ENCODE measurements at regions not wholly inside any gene's neighbourhood (a gene's known extent, or its start where the extent isn't known, plus 50 kb on each side); places are given as distances from the start of the nearest gene placed in this dataset.
A peak's percentile ranks its signal among the peaks of the same experiment; 100 is the strongest.
"Not testable (repeated sequence)": the region's sequence is repeated elsewhere in the genome, so short reads cannot be mapped to it uniquely, and the experiment has no call there.

- TF ChIP-seq CTCF (IDR thresholded peaks at IDR 0.05; ENCODE audit: unreplicated experiment): no peak
These were observed 283.8 kb downstream of the ALDH8A1 start for GRCh38 chr6:134666125-134666524.

DNA sequence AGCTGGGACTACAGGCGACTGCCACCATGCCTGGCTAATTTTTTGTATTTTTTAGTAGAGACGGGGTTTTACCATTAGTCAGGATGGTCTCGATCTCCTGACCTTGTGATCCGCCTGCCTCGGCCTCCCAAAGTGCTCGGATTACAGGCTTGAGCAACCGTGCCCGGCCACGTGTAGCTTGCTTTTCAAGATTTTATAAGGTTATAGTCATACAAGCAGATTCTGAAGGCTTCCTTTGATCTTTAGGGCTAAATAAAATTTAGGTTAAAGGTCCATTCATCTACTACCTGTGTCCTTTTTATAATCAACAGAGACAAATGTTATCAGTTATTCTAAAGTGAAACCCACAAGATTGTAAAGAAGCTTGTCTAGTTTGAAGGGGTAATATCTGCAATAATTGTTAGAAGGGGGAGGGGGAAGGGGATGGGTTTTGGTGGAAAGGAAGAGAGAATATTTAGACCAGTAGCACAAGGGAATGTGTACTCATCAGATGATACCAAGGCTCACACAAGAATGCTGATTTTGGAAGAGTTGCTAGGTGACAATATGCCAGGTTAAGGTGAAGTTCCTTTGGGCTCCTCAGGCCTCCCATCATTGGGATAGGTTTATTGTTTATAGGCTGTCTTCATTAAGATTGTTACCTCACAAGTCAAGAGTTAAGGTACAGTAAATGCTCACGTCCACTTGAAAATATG lies 284.7 kb downstream of the ALDH8A1 start:
- Mint-ChIP-seq H3K9me3 (ENCODE audit: low read depth) (peaks cover 3% of the 10 kb centered on the region), H3K36me3 (ENCODE audit: insufficient read depth) (no peaks in the 10 kb centered on the region), H3K4me1 (ENCODE audit: low read depth) (peaks cover 13% of the 10 kb centered on the region), H3K4me3 (ENCODE audit: low read depth) (no peak overlapping the region), H3K27ac (no peak overlapping the region), H3K27me3 (no peaks in the 10 kb centered on the region)
- DNase-seq (ENCODE audit: low spot score, unreplicated experiment): no peak
- TF ChIP-seq CTCF (IDR thresholded peaks at IDR 0.05; ENCODE audit: unreplicated experiment): no peak

More at GRCh38 chr6:134666125-134666524, 283.8 kb downstream of the ALDH8A1 start:
- Mint-ChIP-seq H3K36me3 (ENCODE audit: insufficient read depth) (no peaks in the 10 kb centered on the region), H3K27me3 (no peaks in the 10 kb centered on the region), H3K27ac (peak overlapping the region; percentile 62), H3K4me1 (ENCODE audit: low read depth) (peaks cover 13% of the 10 kb centered on the region), H3K9me3 (ENCODE audit: low read depth) (peaks cover 3% of the 10 kb centered on the region), H3K4me3 (ENCODE audit: low read depth) (no peak overlapping the region)
- no peak for DNase-seq (ENCODE audit: low spot score, unreplicated experiment)

- Mint-ChIP-seq H3K27me3 (no peaks in the 10 kb centered on the region), H3K27ac (no peak overlapping the region), H3K36me3 (ENCODE audit: insufficient read depth) (no peaks in the 10 kb centered on the region), H3K9me3 (ENCODE audit: low read depth) (no peaks in the 10 kb centered on the region), H3K4me1 (ENCODE audit: low read depth) (peaks cover 4% of the 10 kb centered on the region), H3K4me3 (ENCODE audit: low read depth) (no peak overlapping the region)
- TF ChIP-seq CTCF (IDR thresholded peaks at IDR 0.05; ENCODE audit: unreplicated experiment): no peak
- no peak for DNase-seq (ENCODE audit: low spot score, unreplicated experiment)
These were observed 285.9 kb downstream of the ALDH8A1 start for GRCh38 chr6:134663800-134664535.

DNA sequence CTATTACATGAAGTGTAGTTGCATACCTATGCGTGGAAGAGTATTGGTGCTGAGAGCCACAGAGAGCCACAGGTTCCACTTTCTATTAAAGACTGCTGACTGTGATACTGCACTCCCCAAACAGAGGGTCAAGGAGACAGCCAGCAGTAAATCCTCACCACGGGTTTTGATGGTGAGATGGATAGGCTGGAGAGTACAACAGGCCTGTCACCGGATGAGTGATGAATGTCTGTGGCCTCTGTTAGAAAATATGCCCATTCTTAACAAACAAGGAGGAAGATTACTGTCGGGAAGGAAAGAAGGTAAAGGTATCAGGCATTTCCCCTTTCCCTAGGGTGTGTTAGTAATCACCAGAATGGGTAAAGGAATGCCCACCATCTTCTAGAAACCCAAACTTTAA lies 286.5 kb downstream of the ALDH8A1 start:
- TF ChIP-seq CTCF (IDR thresholded peaks at IDR 0.05; ENCODE audit: unreplicated experiment): no peak
- no peak overlapping the region for H3K4me3 Mint-ChIP-seq (ENCODE audit: low read depth)
- H3K36me3 Mint-ChIP-seq (ENCODE audit: insufficient read depth): no peaks in the 10 kb centered on the region
- peaks cover 5% of the 10 kb centered on the region for H3K4me1 Mint-ChIP-seq (ENCODE audit: low read depth)
- DNase-seq (ENCODE audit: low spot score, unreplicated experiment): no peak
- no peaks in the 10 kb centered on the region for H3K9me3 Mint-ChIP-seq (ENCODE audit: low read depth)
- H3K27ac Mint-ChIP-seq: no peak overlapping the region
- no peaks in the 10 kb centered on the region for H3K27me3 Mint-ChIP-seq

GRCh38 chr6:134662077-134662700 lies 287.7 kb downstream of the ALDH8A1 start:
- no peak overlapping the region for H3K27ac Mint-ChIP-seq
- no peaks in the 10 kb centered on the region for H3K9me3 Mint-ChIP-seq (ENCODE audit: low read depth)
- DNase-seq (ENCODE audit: low spot score, unreplicated experiment): no peak
- no peaks in the 10 kb centered on the region for H3K36me3 Mint-ChIP-seq (ENCODE audit: insufficient read depth)
- no peaks in the 10 kb centered on the region for H3K27me3 Mint-ChIP-seq
- H3K4me1 Mint-ChIP-seq (ENCODE audit: low read depth): peaks cover 5% of the 10 kb centered on the region
- TF ChIP-seq CTCF (IDR thresholded peaks at IDR 0.05; ENCODE audit: unreplicated experiment): no peak
- no peak overlapping the region for H3K4me3 Mint-ChIP-seq (ENCODE audit: low read depth)

DNA sequence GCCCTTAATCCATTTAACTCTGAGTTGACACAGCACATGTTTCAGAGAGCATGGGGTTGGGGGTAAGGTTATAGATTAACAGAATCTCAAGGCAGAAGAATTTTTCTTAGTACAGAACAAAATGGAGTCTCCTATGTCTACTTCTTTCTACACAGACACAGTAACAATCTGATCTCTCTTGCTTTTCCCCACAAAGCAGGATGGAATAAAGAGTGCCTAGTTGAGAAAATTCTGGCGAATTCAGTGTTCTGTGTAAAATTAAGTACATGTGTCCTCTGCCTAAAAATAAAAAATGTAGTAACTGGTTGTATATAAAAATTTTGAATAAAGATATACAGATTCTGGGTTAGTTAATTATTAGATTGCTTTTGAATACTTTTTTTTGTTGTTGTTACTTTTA lies 290.0 kb downstream of the ALDH8A1 start:
- not testable (repeated sequence) for DNase-seq (ENCODE audit: low spot score, unreplicated experiment); H3K27me3 Mint-ChIP-seq; H3K4me1 Mint-ChIP-seq (ENCODE audit: low read depth); H3K9me3 Mint-ChIP-seq (ENCODE audit: low read depth); H3K36me3 Mint-ChIP-seq (ENCODE audit: insufficient read depth); H3K4me3 Mint-ChIP-seq (ENCODE audit: low read depth)
- peak overlapping the region; percentile 34 for H3K27ac Mint-ChIP-seq
